H1 (cell line): ENCODE measurements at regions not wholly inside any gene's neighbourhood (a gene's known extent, or its start where the extent isn't known, plus 50 kb on each side); places are given as distances from the start of the nearest gene placed in this dataset.

Source experiments
- BCL11A ChIP-seq, 2 experiments: IDR thresholded peaks; one replicate each; pipeline ENCODE4 v1.6.1; 2011; ENCODE audit warnings: low read depth in 2 of 2, low read length in 2 of 2, mild to moderate bottlenecking in 2 of 2
- CHD7 ChIP-seq: fragments of 300-600 bp; sonication (generic); IDR thresholded peaks from 2 replicates; pipeline ENCODE4 v1.7.1; 2012; ENCODE audit warnings: low read length, moderate library complexity, mild to moderate bottlenecking, inconsistent platforms; ENCODE audit not compliant: insufficient replicate concordance
- CREB1 ChIP-seq: IDR thresholded peaks from 2 replicates; pipeline ENCODE4 v1.6.1; 2012; ENCODE audit warnings: inconsistent platforms
- MAX ChIP-seq: IDR thresholded peaks from 2 replicates; pipeline ENCODE4 v1.6.1; 2012; ENCODE audit warnings: inconsistent platforms

GRCh38 chr10:64468219-64468618, 947.0 kb downstream of the REEP3 start (continued):
- no peak for TF ChIP-seq CHD7
- no peak for TF ChIP-seq BCL11A (IDR thresholded peaks at IDR 0.05; ENCODE audit: low read depth in 2 of 2, low read length in 2 of 2)
- TF ChIP-seq CREB1, result no peak
- no peak for TF ChIP-seq MAX
- TF ChIP-seq, all 59 proteins: peak for 0
